BLaER1 (cell line): ENCODE measurements at regions not wholly inside any gene's neighbourhood (a gene's known extent, or its start where the extent isn't known, plus 50 kb on each side); places are given as distances from the start of the nearest gene placed in this dataset.

Experiments
- H3K27ac ChIP-seq: shearing (Covaris generic); formaldehyde crosslinking; 2 replicates; pipeline ENCODE4 v1.8.1; 2022
- H3K27me3 ChIP-seq: shearing (Covaris generic); formaldehyde crosslinking; 2 replicates; pipeline ENCODE4 v1.8.1; 2022
- H3K36me3 ChIP-seq: shearing (Covaris generic); formaldehyde crosslinking; 2 replicates; pipeline ENCODE4 v1.8.1; 2022
- H3K4me1 ChIP-seq: shearing (Covaris generic); formaldehyde crosslinking; 2 replicates; pipeline ENCODE4 v1.8.1; 2022
- H3K4me2 ChIP-seq: shearing (Covaris generic); formaldehyde crosslinking; 2 replicates; pipeline ENCODE4 v1.8.1; 2022
- H3K4me3 ChIP-seq: shearing (Covaris generic); formaldehyde crosslinking; 2 replicates; pipeline ENCODE4 v1.8.1; 2022
- H3K9ac ChIP-seq: shearing (Covaris generic); formaldehyde crosslinking; 2 replicates; pipeline ENCODE4 v1.8.1; 2022
- H3K9me3 ChIP-seq: shearing (Covaris generic); formaldehyde crosslinking; 2 replicates; pipeline ENCODE4 v1.8.1; 2022
- H4K20me1 ChIP-seq: shearing (Covaris generic); formaldehyde crosslinking; 2 replicates; pipeline ENCODE4 v1.8.1; 2022
- Cebpa-rat ChIP-seq: shearing (Covaris generic); IDR thresholded peaks from 2 replicates; pipeline ENCODE4 v1.8.1; 2022

DNA sequence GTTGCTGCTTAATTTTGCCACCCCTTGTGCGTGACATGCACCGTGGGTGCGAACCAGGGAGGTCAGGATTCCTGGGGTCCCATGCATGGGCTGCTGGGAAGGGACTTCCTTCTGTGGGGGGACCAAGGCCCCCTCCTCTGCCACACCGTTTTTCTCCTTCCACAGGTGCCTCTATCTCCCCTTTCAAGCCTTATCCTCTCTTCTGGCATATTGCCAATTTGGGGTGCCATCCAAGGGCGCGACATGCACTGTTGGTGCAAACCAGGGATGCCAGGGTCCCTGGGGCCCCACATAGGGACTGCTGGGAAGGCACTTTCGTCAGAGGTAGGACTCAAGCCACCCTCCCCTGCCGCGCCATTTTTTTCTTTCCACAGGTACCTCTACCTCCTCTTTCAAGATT, 289.0 kb downstream of the ALG10 start:
- H3K4me1 ChIP-seq, result no peaks in the 10 kb centered on the region
- H3K4me3 ChIP-seq, result no peak overlapping the region
- no peaks in the 10 kb centered on the region for H4K20me1 ChIP-seq
- TF ChIP-seq Cebpa-rat, result no peak
- H3K27ac ChIP-seq, result no peak overlapping the region
- H3K9me3 ChIP-seq, result peaks cover 91% of the 10 kb centered on the region
- no peaks in the 10 kb centered on the region for H3K36me3 ChIP-seq
- no peaks in the 10 kb centered on the region for H3K27me3 ChIP-seq
- H3K4me2 ChIP-seq, result no peak overlapping the region
- no peak overlapping the region for H3K9ac ChIP-seq

DNA sequence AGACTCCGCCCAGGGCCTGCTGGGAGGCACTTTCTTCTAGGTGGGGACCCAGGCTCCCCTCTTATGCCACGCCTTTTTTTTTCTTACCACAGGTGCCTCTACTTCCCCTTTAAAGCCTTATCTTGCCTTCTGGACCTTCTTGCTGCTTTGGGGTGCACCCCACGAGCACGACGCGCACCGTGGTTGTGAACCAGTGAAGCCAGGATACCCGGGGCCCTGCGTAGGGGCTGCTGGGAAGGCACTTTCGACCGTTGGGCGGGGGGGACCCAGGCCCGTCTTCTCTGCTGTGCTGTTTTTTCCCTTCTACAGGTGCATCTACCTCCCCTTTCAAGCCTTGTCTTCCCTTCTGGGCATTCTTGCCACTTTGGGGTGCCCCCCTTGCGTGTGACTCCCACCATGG, 305.4 kb downstream of the ALG10 start:
- no peaks in the 10 kb centered on the region for H4K20me1 ChIP-seq
- no peaks in the 10 kb centered on the region for H3K36me3 ChIP-seq
- TF ChIP-seq Cebpa-rat, result no peak
- H3K9ac ChIP-seq, result no peak overlapping the region
- H3K27ac ChIP-seq, result no peak overlapping the region
- no peak overlapping the region for H3K4me2 ChIP-seq
- H3K27me3 ChIP-seq, result no peaks in the 10 kb centered on the region
- H3K4me1 ChIP-seq, result no peaks in the 10 kb centered on the region
- no peak overlapping the region for H3K4me3 ChIP-seq
- peaks cover 100% of the 10 kb centered on the region for H3K9me3 ChIP-seq

DNA sequence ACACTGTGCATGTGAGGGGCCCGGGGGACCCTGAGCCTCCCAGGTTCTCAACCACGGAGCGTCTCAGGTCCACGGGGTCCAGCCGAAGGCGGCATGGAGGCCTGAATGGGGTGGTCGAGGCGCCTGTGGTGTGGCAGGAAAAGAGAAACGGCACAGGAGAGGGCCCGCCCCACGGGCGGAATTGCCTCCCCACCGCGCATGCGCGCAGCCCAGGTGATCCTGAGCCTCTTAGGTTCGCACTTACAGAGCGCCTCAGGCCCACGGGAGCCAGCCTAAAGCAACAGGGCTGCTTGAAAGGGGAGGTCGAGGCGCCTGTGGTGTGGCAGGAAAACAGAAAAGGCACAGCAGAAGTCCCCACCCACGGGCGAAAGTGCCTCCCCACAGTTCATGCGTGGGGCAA, 311.0 kb downstream of the ALG10 start:
- Histone ChIP-seq H3K27ac (no peak overlapping the region), H3K27me3 (no peaks in the 10 kb centered on the region), H3K4me2 (no peak overlapping the region), H3K4me3 (no peak overlapping the region), H3K9me3 (peaks cover 100% of the 10 kb centered on the region), H3K9ac (no peak overlapping the region), H3K36me3 (no peaks in the 10 kb centered on the region), H3K4me1 (no peaks in the 10 kb centered on the region), H4K20me1 (no peaks in the 10 kb centered on the region)
- no peak for TF ChIP-seq Cebpa-rat

DNA sequence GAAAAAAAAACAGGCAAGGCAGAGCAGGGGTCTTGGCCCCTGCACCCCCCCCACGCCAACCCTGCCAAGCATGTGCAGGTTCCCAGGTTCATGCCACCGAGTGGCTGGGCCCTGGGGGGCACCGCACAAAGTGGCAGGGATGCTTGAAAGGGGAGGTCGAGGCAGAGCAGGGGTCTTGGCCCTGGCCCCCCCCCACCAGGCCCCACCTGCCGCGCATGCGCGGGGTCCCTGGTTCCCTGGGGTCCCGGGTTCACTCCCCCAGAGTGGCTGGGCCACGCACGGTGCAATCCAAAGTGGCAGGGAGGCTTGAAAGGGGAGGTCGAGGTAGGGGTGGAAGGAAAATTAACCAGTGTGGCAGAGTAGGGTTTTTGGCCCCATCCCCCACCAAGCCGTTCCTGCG, 312.2 kb downstream of the ALG10 start:
- TF ChIP-seq Cebpa-rat, result no peak
- Histone ChIP-seq H3K4me3 (no peak overlapping the region), H3K27ac (no peak overlapping the region), H3K9me3 (peaks cover 100% of the 10 kb centered on the region), H3K4me1 (no peaks in the 10 kb centered on the region), H4K20me1 (no peaks in the 10 kb centered on the region), H3K4me2 (no peak overlapping the region), H3K36me3 (no peaks in the 10 kb centered on the region), H3K27me3 (no peaks in the 10 kb centered on the region), H3K9ac (no peak overlapping the region)

DNA sequence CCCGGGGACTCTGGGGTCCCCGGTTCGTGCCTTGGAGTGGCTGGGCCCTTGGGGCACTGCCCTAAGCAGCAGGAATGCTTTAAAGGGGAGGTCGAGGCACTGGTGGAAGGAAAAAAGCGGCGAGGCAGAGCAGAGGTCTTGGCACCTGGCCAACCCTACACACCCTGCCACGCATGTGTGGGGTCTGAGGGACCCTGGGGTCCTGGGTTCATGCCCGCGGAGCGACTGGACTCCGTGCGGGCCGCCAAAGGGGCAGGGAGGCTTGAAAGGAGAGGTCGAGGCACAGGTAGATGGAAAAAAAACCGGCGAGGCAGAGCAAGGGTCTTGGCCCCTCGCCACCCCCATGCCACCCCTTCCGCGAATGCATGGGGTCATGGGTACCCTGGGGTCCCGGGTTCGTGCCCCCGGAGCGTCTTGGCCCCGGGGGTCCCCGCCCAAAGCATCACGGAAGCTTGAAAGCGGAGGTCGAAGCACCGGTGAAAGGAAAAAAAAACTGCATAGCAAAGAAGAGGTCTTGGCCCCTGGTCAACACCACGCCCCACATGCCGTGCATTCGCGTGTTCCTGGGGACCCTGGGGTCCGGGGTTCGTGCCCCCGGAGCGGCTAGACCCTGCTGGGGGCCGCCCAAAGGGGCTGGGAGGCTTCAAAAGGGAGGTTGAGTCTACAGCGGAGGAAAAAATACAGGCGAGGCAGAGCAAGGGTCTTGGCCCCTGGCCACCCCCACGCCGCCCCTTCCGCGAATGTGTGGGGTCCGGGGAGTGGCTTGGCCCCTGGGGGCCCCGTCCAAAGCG, 312.9 kb downstream of the ALG10 start:
- Histone ChIP-seq H3K4me3 (no peak overlapping the region), H3K4me1 (no peaks in the 10 kb centered on the region), H3K27me3 (no peaks in the 10 kb centered on the region), H3K27ac (no peak overlapping the region), H3K9ac (no peak overlapping the region), H4K20me1 (no peaks in the 10 kb centered on the region), H3K9me3 (peaks cover 100% of the 10 kb centered on the region), H3K36me3 (no peaks in the 10 kb centered on the region), H3K4me2 (no peak overlapping the region)
- TF ChIP-seq Cebpa-rat, result no peak

DNA sequence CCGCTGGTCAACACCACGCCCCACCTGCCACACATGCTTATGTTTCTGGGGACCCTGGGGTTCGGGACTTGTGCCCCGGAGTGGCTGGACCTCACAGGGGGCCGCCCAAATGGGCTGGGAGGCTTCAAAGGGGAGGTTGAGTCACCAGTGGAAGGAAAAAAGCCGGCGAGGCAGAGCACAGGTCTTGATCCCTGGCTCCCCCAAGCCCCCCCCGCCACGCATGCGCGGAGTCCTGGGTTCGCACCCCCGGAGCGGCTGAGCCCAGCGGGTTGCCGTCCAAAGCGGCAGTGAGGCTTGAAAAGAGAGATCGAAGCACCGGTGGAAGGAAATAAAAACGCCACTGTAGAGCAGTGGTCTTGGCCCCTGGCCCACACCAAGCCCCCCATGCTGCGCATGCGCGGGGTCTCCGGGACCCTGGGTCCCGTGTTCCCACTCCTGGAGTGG, 313.5 kb downstream of the ALG10 start:
- H3K4me3 ChIP-seq, result no peak overlapping the region
- peaks cover 100% of the 10 kb centered on the region for H3K9me3 ChIP-seq
- H4K20me1 ChIP-seq, result no peaks in the 10 kb centered on the region
- no peaks in the 10 kb centered on the region for H3K36me3 ChIP-seq
- H3K27ac ChIP-seq, result no peak overlapping the region
- H3K27me3 ChIP-seq, result no peaks in the 10 kb centered on the region
- H3K4me1 ChIP-seq, result no peaks in the 10 kb centered on the region
- no peak overlapping the region for H3K4me2 ChIP-seq
- TF ChIP-seq Cebpa-rat, result no peak
- H3K9ac ChIP-seq, result no peak overlapping the region

DNA sequence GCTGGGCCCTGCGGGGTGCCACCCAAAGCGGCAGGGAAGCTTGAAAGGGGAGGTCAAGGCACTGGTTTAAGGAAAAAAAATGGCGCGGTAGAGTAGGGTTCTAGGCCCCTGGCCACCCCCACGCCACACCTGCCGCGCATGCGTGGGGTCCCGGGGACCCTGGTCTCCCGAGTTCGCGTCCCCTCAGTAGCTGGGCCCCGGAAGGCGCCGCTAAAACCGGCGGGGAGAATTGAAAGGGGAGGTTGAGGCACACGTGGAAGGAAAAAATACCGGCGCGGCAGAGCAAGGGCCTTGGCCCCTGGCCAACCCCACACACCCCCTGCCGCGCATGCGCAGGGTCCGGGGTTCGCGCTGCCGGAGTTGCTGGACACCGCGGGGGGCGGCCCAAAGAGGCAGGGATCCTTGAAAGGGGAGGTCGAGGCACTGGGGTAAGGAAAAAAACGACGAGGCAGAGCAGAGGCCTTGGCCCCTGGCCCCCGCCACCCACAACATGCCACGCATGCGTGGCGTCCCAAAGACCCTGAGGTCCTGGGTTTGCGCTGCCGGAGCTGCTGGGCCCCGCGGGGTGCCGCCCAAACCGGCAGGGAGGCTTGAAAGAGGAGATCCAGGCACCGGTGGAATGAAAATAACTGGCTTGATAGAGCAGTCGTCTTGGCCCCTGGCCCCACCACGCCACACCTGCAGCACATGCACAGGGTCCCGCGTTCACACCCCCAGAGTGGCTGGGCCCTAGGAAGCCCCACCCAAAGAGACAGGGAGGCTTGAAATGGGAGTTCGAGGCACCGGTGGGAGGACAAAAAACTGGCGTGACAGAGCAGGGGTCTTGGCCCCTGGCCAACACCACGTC, 314.5 kb downstream of the ALG10 start:
- Histone ChIP-seq H3K9me3 (peaks cover 100% of the 10 kb centered on the region), H3K27me3 (no peaks in the 10 kb centered on the region), H3K27ac (no peak overlapping the region)

DNA sequence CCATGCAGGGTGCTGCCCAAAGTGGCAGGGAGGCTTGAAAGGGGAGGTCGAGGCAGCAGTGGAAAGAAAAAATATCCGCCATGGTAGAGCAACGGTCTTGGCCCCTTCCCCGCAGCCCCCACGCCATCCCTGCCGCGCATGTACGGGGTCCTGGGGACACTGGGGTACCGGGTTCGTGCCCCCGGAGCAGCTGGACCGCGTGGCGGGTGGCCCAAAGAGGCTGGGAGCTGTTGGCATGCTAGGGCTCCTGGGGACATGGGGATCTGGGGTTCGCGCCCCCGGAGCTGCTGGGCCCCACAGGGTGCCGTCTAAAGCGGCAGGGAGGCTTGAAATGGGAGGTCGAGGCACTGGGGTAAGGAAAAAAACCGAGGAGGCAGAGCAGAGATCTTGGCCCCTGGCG, 316.5 kb downstream of the ALG10 start:
- Histone ChIP-seq H3K27me3 (no peaks in the 10 kb centered on the region), H3K9me3 (peaks cover 100% of the 10 kb centered on the region), H3K4me1 (no peaks in the 10 kb centered on the region), H3K9ac (no peak overlapping the region), H3K27ac (no peak overlapping the region), H3K4me3 (no peak overlapping the region), H3K36me3 (no peaks in the 10 kb centered on the region), H3K4me2 (no peak overlapping the region), H4K20me1 (no peaks in the 10 kb centered on the region)
- no peak for TF ChIP-seq Cebpa-rat

More for the DNA sequence above, 314.5 kb downstream of the ALG10 start:
- Histone ChIP-seq H3K4me3 (no peak overlapping the region), H3K36me3 (no peaks in the 10 kb centered on the region), H3K4me2 (no peak overlapping the region), H4K20me1 (no peaks in the 10 kb centered on the region), H3K4me1 (no peaks in the 10 kb centered on the region), H3K9ac (no peak overlapping the region)
- no peak for TF ChIP-seq Cebpa-rat

DNA sequence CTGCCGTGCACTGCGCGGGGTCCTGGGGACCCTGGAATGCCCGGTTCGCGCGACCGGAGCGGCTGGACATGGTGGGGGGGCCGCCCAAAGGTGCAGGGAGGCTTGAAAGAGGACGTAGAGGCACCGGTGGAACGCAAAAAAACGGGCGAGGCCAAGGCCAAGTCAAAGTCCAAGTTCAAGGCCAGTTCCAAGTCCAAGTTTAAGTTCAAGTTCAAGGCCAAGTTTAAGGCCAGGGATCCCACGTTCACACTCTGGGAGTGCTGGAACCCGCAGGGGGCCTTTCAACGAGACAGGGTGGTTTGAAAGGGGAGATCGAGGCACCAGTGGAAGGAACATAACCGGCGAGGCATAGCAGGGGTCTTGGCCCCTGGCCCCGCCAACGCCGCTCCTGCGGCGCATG, 317.6 kb downstream of the ALG10 start:
- Histone ChIP-seq H3K4me2 (no peak overlapping the region), H3K4me3 (no peak overlapping the region), H3K9ac (no peak overlapping the region), H3K27ac (no peak overlapping the region), H4K20me1 (no peaks in the 10 kb centered on the region), H3K36me3 (no peaks in the 10 kb centered on the region), H3K4me1 (no peaks in the 10 kb centered on the region), H3K27me3 (no peaks in the 10 kb centered on the region), H3K9me3 (peaks cover 100% of the 10 kb centered on the region)
- TF ChIP-seq Cebpa-rat, result no peak

DNA sequence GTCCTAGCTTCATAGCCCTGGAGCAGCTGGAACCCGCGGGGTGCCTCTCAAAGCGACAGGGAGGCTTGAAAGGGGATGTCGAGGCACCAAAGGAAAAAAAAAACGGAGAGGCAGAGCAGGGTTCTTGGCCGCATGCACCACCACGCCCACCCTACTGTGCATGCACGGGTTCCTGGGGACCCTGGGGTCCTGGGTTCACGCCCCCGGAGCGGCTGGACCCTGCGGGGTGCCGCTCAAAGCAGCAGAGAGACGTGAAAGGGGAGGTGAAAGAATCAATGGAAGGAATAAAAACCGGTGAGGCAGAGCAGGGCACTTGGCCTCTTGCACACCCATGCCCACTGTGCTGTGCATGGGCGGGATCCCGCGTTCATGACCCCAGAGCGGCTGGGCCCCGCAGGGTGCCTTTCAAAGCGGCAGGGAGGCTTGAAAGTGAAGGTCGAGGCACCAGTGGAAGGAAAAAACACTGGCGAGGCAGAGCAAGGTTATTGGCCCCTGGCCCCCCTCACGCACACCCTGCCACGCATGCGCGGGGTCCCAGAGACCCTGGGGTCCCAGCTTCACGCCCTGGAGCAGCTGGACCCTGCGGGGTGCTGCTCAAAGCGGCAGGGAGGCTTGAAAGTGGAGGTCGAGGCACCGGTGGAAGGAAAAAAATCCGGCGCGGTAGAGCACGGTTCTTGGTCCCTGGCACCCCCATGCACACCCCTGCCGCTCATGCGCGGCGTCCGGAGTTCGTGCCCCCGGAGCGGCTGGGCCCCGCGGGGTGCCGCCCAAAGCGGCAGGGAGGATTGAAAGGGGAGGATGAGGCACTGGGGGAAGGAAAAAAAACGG, 318.5 kb downstream of the ALG10 start:
- H3K9ac ChIP-seq, result no peak overlapping the region
- no peak overlapping the region for H3K27ac ChIP-seq
- H3K36me3 ChIP-seq, result no peaks in the 10 kb centered on the region
- no peak overlapping the region for H3K4me2 ChIP-seq
- H3K4me1 ChIP-seq, result no peaks in the 10 kb centered on the region
- H4K20me1 ChIP-seq, result no peaks in the 10 kb centered on the region
- H3K27me3 ChIP-seq, result no peaks in the 10 kb centered on the region
- H3K4me3 ChIP-seq, result no peak overlapping the region
- no peak for TF ChIP-seq Cebpa-rat
- H3K9me3 ChIP-seq, result peaks cover 100% of the 10 kb centered on the region
